Endometrium (tissue), 2 donors: ENCODE measurements at regions not wholly inside any gene's neighbourhood (a gene's known extent, or its start where the extent isn't known, plus 50 kb on each side); places are given as distances from the start of the nearest gene placed in this dataset.
"Not testable (repeated sequence)": the region's sequence is repeated elsewhere in the genome, so short reads cannot be mapped to it uniquely, and the experiment has no call there.

Experiments
- FAIRE-seq: peaks from 2 replicates; lab custom pipeline; 2012; peaks lifted over from hg19 to GRCh38; lab: Jason Lieb, UNC
- donor health status: control.
- donor health status: control.

GRCh38 chr16:17743578-17743977, 272.8 kb upstream of the XYLT1 start:
- FAIRE-seq: no peak

GRCh38 chr16:17743158-17743557, 272.4 kb upstream of the XYLT1 start:
- FAIRE-seq: no peak

- FAIRE-seq: not testable (repeated sequence)
Observed at GRCh38 chr16:17735099-17735498, 264.3 kb upstream of the XYLT1 start.

- FAIRE-seq: no peak
Observed at GRCh38 chr16:17729820-17730219, 259.1 kb upstream of the XYLT1 start.

GRCh38 chr16:17728196-17728595, 257.4 kb upstream of the XYLT1 start:
- FAIRE-seq: no peak

- FAIRE-seq: no peak
Observed at GRCh38 chr16:17724242-17724898, 253.6 kb upstream of the XYLT1 start.

DNA sequence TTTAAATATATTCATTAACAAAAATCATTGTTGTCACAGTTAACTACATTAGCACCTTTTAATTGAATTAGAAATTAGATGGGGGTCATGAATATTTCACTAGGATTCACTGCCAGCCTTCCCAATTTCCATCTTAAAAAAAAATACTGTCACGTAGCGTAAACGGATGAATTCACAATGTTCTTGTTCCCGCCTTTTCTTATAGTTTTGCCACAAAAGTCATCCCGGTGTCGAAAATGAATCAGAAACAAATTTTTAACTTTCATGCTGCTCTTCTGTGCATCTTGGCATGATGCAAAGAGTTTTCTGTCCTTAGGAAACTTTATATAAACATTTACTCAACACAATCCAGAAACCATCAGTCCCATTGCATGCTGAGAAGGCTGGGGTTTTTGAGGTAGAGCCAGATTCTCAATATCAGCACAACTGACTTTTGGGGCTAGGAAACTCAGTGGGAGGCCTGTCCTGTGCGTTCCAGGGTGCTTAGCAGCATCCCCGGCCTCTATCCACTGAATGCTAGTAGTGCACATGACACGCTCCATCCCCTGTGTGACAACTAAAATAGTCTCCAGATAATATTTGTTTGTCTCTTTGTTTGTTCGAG, 252.9 kb upstream of the XYLT1 start:
- no peak for FAIRE-seq

GRCh38 chr16:17718495-17718894, 247.7 kb upstream of the XYLT1 start:
- FAIRE-seq: no peak

DNA sequence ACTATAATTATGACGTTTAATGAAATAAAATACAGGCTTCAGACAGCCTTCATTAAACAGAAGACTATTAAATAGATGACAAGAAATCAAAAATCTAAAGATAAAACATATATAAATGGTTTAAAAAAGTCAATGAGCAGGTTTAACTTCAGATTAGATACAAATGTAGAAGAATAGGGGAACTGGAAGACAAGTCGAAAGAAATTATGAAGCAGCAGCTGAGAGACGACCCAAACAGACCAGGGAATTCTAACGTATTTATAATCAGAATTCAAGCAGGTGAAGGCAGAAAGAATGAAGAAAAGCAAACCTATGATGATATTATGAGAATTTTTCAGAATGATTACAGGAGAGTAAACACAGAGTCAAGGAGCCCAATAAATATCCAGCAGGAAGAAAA, 235.1 kb upstream of the XYLT1 start:
- FAIRE-seq: no peak

DNA sequence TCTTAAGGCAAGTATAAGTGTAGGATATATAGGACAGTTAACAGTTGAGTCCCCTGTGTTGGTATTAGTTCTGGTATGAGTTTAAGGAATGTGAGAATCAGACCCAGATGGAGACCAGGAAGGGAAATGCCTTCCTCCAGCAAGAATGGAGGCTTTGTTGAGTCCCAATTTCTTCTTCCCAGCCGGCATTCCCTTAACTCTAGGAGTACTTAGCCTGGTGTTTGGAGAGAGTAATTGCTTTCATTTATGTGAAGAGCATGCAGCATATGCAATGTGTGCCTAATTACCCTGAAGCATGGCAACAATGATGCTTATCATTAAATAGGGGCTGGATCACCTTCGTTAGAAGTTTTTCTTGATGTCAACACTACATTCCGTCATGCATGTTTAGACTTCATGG, 225.9 kb upstream of the XYLT1 start:
- FAIRE-seq: no peak

DNA sequence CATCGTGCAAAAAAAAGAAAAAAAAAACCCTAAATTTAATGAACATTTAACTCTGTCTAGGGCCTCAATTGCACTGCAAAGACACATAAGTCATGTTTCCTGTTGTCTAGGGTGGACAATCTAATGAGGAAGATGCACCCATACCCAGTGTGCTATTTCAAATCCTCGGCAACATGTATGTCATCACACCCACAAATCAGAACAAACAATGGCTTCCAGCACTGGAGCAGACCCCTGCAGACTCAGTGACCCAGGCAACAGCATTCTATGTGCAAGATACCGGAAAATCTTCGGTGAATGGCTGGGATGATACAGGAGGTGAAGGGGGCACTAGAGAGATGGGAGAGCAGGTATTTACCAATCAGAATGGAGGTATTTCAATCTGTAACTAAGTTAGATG, 221.7 kb upstream of the XYLT1 start:
- no peak for FAIRE-seq

- no peak for FAIRE-seq
Observed at GRCh38 chr16:17691899-17692176, 221.1 kb upstream of the XYLT1 start.

- no peak for FAIRE-seq
Observed at GRCh38 chr16:17691106-17691898, 220.5 kb upstream of the XYLT1 start.

GRCh38 chr16:17685447-17685846, 214.7 kb upstream of the XYLT1 start:
- no peak for FAIRE-seq

DNA sequence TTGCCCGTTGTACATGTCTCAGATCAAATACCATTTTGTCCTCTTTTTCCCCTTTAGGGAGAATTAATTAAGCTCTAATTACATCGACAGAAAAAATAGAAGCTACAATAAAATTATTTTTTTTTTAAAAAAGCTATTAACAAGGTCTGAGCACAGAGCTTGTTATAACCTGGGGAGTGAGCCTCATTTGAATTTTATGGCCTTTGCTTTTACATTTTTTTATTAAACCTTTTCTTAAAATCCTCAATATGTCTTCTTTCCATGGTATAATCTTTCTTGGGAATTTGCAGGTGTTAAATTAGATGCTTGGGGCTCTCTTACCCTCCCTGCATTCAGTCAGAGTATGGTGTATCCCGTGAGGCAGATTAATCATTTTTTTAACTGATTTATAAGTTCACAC, 212.5 kb upstream of the XYLT1 start:
- FAIRE-seq: no peak

- no peak for FAIRE-seq
Observed at GRCh38 chr16:17676171-17676570, 205.4 kb upstream of the XYLT1 start.

DNA sequence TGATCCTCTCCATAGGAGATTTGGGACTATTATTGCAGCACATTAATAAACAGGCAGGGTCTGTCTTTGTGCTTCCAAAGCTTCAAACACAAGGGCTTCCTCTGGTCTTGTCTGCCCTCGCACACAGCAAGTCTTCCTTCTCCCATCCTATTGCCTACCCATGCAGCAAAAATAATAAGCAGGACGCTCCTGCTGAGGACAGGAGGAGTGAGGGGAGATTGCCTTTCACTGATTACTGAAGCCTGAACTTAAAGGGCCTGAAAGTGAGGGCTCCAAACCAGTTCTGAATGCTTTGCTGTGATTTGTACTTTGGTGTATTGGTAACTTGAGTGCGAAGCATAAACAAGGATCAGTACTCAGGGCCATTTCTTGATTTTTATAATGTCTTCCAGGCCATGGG, 197.6 kb upstream of the XYLT1 start:
- FAIRE-seq: no peak

DNA sequence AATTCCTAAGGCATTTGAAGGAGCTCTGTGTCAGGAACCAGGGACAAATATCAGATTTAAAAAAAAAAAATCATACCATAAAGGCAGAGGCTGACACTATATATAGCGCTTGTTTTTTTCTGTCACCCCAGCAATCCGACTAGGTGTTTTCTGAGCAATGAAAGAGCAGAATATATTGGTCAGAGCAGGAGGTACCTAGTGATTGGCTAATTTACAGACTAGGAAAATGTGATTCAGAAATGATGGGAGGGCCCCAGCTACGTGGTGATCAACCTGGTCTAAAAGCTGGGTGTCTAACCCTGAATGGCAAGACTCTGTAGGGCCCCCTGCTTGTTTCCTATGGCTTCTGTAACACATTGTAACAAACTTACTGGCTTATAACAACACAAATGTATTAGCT, 195.5 kb upstream of the XYLT1 start:
- no peak for FAIRE-seq

GRCh38 chr16:17658881-17659280, 188.1 kb upstream of the XYLT1 start:
- no peak for FAIRE-seq

DNA sequence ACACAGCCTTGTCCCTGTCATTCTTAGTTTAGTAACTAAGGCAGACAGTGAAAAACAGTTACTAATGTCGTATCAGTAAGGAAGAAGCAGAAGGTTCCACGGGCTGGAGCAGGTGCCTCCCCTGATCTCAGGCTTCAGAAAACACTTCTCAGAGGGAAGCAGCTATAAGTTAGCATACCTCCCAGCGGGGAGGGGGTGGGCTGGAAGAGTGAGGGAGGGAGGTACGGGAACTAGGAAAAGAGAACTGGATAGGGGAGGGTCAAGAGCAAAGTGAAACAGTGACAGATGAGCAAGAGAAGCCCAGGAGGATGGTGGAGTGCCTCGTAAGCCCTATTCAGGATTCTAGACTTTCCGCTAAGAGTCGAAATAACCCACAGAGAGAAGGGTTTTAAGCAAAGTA, 186.3 kb upstream of the XYLT1 start:
- no peak for FAIRE-seq

DNA sequence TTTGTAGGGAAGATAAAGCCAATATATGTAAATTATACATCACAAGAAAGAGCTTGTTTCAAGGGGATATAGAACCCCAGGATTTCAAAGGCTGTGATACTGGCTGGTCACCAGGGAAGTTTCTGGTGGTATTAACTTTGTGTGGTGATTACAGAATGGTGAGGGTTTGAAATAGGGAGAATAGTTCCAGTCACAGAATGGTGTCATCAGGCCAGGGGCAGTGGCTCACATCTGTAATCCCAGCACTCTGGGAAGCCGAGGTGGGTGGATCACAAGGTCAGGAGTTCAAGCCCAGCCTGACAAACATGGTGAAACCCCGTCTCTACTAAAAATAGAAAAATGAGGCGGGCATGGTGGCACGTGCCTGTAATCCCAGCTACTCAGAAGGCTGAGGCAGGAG, 183.8 kb upstream of the XYLT1 start:
- no peak for FAIRE-seq

- no peak for FAIRE-seq
Observed at GRCh38 chr16:17654142-17654541, 183.4 kb upstream of the XYLT1 start.
